ENCODE measurements at regions not wholly inside any gene's neighbourhood (a gene's known extent, or its start where the extent isn't known, plus 50 kb on each side); places are given as distances from the start of the nearest gene placed in this dataset.

DNA sequence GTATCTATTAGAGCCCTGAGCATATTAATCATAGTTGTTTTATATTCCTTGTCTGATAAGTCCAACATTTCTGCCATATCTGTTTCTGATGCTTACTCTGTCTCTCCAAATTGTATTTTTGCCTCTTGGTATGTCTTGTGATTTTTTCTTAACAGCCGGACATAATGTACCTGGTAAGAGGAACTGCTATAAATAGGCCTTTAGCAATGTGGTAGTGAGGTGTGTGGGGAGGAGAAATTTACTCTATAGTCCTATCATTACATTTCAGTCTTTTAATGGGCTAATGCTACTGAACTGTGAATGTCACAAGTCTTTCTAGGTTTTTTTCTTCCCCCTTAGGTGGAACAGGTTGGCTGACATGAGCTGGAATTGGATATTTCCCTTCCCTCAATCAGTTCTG lies 176.1 kb upstream of the FGF10 start:
- no peak for DNase-seq (ENCODE audit: low read depth, low spot score)
- Histone ChIP-seq H3K4me1 (ENCODE audit: control insufficient read depth, insufficient read depth, low read length) (no peaks in the 10 kb centered on the region), H3K9me3 (ENCODE audit: control insufficient read depth, insufficient read depth, low read depth, low read length) (peaks cover 3% of the 10 kb centered on the region; the same call in 1 of the 2 replicates), H3K27me3 (ENCODE audit: control insufficient read depth, insufficient read depth, low read length) (no peaks in the 10 kb centered on the region), H3K4me3 (ENCODE audit: low read depth in 2 of 2, low read length in 2 of 2) (no peak overlapping the region), H3K36me3 (ENCODE audit: control insufficient read depth, insufficient read depth, low read length) (no peaks in the 10 kb centered on the region), H3K27ac (ENCODE audit: low read length) (no peak overlapping the region)
- in situ Hi-C loops (cut with HindIII; ENCODE audit: low pct_unique_long_range_greater_than_20kb, low sequenced_read_pairs) (no loop called here), intact Hi-C loops (cut with micrococcal nuclease; ENCODE audit: unreplicated experiment) (no loop called here)
- ChIA-PET CTCF (no interaction called here), POLR2A (no interaction called here)
- no TSS peak for BruUV-seq (replicated peaks)
- TF ChIP-seq TCF7L2 (IDR thresholded peaks at IDR 0.05; ENCODE audit: low read depth, low read length) (no peak), SIN3A (IDR thresholded peaks at IDR 0.05; ENCODE audit: borderline replicate concordance, insufficient read depth, low read depth, low read length) (no peak), POLR2AphosphoS5 (IDR thresholded peaks at IDR 0.05; ENCODE audit: low read depth, low read length) (no peak)
- TF ChIP-seq, protein P1, sequence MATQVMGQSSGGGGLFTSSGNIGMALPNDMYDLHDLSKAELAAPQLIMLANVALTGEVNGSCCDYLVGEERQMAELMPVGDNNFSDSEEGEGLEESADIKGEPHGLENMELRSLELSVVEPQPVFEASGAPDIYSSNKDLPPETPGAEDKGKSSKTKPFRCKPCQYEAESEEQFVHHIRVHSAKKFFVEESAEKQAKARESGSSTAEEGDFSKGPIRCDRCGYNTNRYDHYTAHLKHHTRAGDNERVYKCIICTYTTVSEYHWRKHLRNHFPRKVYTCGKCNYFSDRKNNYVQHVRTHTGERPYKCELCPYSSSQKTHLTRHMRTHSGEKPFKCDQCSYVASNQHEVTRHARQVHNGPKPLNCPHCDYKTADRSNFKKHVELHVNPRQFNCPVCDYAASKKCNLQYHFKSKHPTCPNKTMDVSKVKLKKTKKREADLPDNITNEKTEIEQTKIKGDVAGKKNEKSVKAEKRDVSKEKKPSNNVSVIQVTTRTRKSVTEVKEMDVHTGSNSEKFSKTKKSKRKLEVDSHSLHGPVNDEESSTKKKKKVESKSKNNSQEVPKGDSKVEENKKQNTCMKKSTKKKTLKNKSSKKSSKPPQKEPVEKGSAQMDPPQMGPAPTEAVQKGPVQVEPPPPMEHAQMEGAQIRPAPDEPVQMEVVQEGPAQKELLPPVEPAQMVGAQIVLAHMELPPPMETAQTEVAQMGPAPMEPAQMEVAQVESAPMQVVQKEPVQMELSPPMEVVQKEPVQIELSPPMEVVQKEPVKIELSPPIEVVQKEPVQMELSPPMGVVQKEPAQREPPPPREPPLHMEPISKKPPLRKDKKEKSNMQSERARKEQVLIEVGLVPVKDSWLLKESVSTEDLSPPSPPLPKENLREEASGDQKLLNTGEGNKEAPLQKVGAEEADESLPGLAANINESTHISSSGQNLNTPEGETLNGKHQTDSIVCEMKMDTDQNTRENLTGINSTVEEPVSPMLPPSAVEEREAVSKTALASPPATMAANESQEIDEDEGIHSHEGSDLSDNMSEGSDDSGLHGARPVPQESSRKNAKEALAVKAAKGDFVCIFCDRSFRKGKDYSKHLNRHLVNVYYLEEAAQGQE (IDR thresholded peaks at IDR 0.05; ENCODE audit: insufficient read depth in 1 of 2, low read depth in 2 of 2, low read length in 1 of 2), result no peak
- TF ChIP-seq, protein P2, sequence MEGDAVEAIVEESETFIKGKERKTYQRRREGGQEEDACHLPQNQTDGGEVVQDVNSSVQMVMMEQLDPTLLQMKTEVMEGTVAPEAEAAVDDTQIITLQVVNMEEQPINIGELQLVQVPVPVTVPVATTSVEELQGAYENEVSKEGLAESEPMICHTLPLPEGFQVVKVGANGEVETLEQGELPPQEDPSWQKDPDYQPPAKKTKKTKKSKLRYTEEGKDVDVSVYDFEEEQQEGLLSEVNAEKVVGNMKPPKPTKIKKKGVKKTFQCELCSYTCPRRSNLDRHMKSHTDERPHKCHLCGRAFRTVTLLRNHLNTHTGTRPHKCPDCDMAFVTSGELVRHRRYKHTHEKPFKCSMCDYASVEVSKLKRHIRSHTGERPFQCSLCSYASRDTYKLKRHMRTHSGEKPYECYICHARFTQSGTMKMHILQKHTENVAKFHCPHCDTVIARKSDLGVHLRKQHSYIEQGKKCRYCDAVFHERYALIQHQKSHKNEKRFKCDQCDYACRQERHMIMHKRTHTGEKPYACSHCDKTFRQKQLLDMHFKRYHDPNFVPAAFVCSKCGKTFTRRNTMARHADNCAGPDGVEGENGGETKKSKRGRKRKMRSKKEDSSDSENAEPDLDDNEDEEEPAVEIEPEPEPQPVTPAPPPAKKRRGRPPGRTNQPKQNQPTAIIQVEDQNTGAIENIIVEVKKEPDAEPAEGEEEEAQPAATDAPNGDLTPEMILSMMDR (IDR thresholded peaks at IDR 0.05), result no peak
- ATAC-seq, result no peak

- DNase-seq (ENCODE audit: low read depth, low spot score), result no peak
- in situ Hi-C loops (cut with HindIII; ENCODE audit: low pct_unique_long_range_greater_than_20kb, low sequenced_read_pairs), result no loop called here
Observed at GRCh38 chr5:44546286-44546685, 157.1 kb upstream of the FGF10 start.

More at GRCh38 chr5:44546286-44546685, 157.1 kb upstream of the FGF10 start:
- Histone ChIP-seq H3K27me3 (ENCODE audit: control insufficient read depth, insufficient read depth, low read length) (no peaks in the 10 kb centered on the region), H3K9me3 (ENCODE audit: control insufficient read depth, insufficient read depth, low read depth, low read length) (no peaks in the 10 kb centered on the region), H3K27ac (ENCODE audit: low read length) (no peak overlapping the region), H3K36me3 (ENCODE audit: control insufficient read depth, insufficient read depth, low read length) (no peaks in the 10 kb centered on the region), H3K4me1 (ENCODE audit: control insufficient read depth, insufficient read depth, low read length) (no peaks in the 10 kb centered on the region), H3K4me3 (ENCODE audit: low read depth in 2 of 2, low read length in 2 of 2) (no peak overlapping the region)
- intact Hi-C loops (cut with micrococcal nuclease; ENCODE audit: unreplicated experiment), result no loop called here
- no TSS peak for BruUV-seq (replicated peaks)
- POLR2A ChIA-PET, result no interaction called here
- no peak for ATAC-seq
- CTCF ChIA-PET, result no interaction called here
- TF ChIP-seq POLR2AphosphoS5 (IDR thresholded peaks at IDR 0.05; ENCODE audit: low read depth, low read length) (no peak), SIN3A (IDR thresholded peaks at IDR 0.05; ENCODE audit: borderline replicate concordance, insufficient read depth, low read depth, low read length) (no peak), TCF7L2 (IDR thresholded peaks at IDR 0.05; ENCODE audit: low read depth, low read length) (no peak)
- TF ChIP-seq, protein P1 (IDR thresholded peaks at IDR 0.05; ENCODE audit: insufficient read depth in 1 of 2, low read depth in 2 of 2, low read length in 1 of 2), result no peak
- TF ChIP-seq, protein P2 (IDR thresholded peaks at IDR 0.05), result no peak
